Stimulated activated CD4-positive, alpha-beta T cell treated with anti-CD3 and anti-CD28 coated beads, Interleukin-12 subunit alpha, Interleukin-12 subunit beta, amount 100 ng/mL, for 24 hours (primary cell): ENCODE measurements at regions not wholly inside any gene's neighbourhood (a gene's known extent, or its start where the extent isn't known, plus 50 kb on each side); places are given as distances from the start of the nearest gene placed in this dataset.

Experiments
- DNase-seq, 2 experiments: peaks; one replicate each; pipeline ENCODE4 v3.0.0-alpha.2; 2020; ENCODE audit warnings: low read depth in 2 of 2

GRCh38 chr7:18408868-18409267 lies 86.7 kb upstream of the HDAC9 start:
- no peak for DNase-seq

- DNase-seq = no peak
Measured at GRCh38 chr7:18413447-18413846, 82.1 kb upstream of the HDAC9 start.

DNA sequence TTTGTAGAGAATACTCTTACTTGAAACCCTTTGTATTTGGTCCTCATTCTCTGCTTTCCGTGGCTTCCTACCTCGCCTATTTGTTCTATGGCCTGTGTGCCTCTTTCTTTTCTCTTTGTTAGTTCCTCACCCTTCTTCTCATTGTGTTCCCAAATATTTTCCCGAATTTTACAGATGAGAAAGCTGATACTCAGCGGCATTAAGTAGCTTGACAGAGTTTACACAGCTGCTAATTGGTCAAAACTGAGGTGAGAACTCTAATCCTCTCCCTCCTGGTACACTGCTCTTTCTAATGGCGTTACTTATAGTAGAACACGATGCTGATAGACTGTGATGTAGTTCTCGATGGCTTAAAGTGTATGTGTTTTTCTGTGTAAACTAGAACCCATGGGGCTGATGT lies 80.7 kb upstream of the HDAC9 start:
- DNase-seq = no peak

DNA sequence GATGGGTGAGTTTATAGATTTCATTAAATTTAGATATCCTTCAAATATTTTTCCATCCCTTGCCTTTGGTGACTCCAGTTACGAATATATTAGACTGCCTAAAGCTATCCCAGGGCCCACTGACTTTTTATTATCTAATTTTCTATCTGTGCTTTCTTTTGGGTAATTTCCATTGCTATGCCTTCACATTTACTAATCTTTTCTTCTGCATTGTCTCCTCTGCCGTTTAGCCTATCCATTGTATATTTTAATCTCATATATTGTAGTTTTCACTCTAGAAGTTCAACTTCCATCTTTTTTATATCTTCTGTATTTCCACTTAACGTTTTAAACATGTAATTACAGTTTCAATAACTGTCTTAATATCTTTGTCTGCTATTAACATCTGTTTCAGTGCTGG lies 78.6 kb upstream of the HDAC9 start:
- no peak for DNase-seq

- no peak for DNase-seq
Measured at GRCh38 chr7:18419456-18419855, 76.1 kb upstream of the HDAC9 start.

- DNase-seq = no peak
Measured at GRCh38 chr7:18420108-18420507, 75.4 kb upstream of the HDAC9 start.

- DNase-seq = no peak
Measured at GRCh38 chr7:18420748-18421147, 74.8 kb upstream of the HDAC9 start.

- no peak for DNase-seq
Measured at GRCh38 chr7:18421297-18422002, 74.1 kb upstream of the HDAC9 start.

GRCh38 chr7:18425227-18425626 lies 70.3 kb upstream of the HDAC9 start:
- DNase-seq = no peak

- no peak for DNase-seq
Measured at GRCh38 chr7:18425838-18426445, 69.6 kb upstream of the HDAC9 start.

GRCh38 chr7:18426564-18427226 lies 68.9 kb upstream of the HDAC9 start:
- no peak for DNase-seq

DNA sequence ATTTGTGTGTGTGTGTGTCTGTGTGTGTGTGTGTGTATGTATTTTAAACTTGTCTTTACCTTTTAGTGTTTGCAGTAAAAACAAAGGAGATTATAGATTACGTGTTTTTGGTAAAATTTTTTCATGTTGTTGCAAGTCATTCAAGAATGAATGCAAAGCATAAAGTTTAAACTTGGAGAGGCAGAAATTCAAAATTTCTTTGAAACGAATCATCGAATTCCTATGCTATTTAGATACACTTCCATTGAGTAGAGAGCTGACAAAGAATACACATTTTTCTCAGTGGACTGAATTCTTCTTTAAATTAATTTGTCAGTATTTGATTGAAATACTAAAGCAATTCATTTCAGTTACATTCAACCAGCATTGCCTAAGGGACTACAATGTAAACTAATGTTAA lies 66.0 kb upstream of the HDAC9 start:
- no peak for DNase-seq

DNA sequence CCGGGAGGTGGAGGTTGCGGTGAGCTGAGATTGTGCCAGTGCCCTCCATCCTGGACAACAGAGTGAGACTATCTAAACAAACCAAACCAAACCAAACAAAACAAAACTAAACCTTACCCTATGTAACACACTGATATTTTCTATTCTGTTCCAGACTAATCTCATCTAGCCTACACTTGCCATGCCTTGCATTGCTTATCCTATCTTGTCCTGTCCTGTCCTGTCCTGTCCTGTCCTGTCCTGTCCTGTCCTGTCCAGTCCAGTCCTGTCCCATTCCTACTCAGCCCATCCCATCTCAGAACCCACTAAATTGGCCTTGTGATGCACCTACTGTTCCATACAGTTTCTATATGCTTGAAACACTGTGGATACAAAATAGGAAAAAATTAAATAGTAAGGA lies 64.7 kb upstream of the HDAC9 start:
- DNase-seq = no peak

GRCh38 chr7:18434171-18434570 lies 61.4 kb upstream of the HDAC9 start:
- no peak for DNase-seq

DNA sequence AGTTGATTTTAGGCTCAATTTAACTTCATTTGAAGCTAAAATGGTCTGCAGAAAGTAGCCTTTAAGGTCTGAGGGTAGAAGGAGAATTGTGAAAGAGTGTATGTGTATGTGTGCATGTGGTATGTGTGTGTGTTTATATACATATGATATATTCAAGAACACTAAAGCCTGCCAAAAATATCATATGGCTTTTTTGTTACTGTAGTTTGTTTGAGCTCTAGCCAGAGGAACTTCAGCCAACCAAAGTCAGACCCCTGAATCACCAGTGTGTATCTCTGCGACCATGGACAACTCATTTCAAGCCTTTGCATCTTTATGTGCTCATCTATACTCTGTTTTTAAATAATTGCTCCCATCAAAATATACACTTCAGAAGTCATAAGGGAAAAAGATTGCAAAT lies 58.4 kb upstream of the HDAC9 start:
- DNase-seq = no peak

DNA sequence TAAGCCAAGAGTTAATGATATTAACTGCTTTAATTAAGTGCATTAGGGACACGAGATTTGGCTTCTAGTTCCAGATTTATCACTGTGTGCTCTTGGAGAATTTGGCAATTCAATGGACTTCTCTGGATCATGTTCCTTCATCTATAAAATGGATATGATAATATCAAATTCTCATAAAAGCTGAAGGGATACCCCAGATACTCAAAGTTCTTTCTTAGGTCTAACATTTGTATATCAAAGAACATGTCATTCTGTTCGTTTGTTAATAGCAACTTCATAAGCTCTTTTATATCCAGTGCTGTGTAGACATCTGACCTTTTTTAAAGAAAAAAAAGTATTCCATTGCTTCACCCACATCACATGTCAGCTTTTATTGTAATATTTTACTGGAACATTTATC lies 54.6 kb upstream of the HDAC9 start:
- no peak for DNase-seq

- no peak for DNase-seq
Measured at GRCh38 chr7:18444826-18445225, 50.7 kb upstream of the HDAC9 start.

DNA sequence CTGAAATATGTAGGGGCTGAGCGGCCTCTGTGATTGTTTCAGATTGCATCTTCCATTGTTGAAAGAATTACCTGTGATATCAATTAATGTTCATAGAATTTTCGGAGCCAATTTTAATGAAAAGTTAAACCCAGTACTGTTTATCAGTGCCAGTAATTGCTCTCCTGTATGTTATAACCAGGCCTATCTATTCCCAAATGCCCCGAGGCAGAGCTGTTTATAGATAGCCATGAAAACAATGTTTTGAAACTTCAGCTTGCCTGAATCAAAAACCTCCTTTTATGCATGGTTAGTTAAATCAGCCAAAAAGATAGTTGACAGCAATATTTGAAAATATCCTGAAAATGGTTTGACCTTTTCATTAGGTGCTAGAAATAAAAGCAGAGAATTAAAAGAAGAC lies 50.1 kb upstream of the HDAC9 start:
- no peak for DNase-seq
